ENCODE measurements at regions not wholly inside any gene's neighbourhood (a gene's known extent, or its start where the extent isn't known, plus 50 kb on each side); places are given as distances from the start of the nearest gene placed in this dataset.

DNA sequence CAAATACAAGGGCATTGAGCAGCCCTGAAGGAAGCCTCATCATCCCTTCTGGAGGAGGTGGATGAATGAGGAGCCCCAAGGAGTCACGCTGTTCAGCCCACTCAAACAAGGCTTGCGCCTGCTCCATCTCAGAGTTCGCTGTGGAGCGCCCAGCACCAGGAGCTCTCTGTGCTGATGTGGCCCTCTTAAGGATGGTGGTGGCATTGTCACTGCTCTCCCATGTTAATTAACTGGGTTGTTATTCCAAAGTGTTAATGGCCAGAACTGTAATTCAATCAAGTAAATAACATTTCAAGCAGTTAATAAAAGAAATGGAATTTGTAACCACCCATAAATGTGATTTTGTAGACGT lies 726.0 kb upstream of the RAB6C start:
- TF ChIP-seq, protein P1, sequence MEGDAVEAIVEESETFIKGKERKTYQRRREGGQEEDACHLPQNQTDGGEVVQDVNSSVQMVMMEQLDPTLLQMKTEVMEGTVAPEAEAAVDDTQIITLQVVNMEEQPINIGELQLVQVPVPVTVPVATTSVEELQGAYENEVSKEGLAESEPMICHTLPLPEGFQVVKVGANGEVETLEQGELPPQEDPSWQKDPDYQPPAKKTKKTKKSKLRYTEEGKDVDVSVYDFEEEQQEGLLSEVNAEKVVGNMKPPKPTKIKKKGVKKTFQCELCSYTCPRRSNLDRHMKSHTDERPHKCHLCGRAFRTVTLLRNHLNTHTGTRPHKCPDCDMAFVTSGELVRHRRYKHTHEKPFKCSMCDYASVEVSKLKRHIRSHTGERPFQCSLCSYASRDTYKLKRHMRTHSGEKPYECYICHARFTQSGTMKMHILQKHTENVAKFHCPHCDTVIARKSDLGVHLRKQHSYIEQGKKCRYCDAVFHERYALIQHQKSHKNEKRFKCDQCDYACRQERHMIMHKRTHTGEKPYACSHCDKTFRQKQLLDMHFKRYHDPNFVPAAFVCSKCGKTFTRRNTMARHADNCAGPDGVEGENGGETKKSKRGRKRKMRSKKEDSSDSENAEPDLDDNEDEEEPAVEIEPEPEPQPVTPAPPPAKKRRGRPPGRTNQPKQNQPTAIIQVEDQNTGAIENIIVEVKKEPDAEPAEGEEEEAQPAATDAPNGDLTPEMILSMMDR (optimal IDR thresholded peaks at IDR 0.05 in 1 of 3, IDR thresholded peaks at IDR 0.05 in 1 of 3, conservative IDR thresholded peaks at IDR 0.05 in 1 of 3; ENCODE audit: extremely low read depth in 1 of 3, insufficient read depth in 2 of 3, low read length in 3 of 3) = peak; percentile 45 to 66 (median 47)
- TF ChIP-seq EZH2 (IDR thresholded peaks at IDR 0.05; ENCODE audit: low read length) = no peak
